Endothelial cell of umbilical vein (primary cell): ENCODE measurements at regions not wholly inside any gene's neighbourhood (a gene's known extent, or its start where the extent isn't known, plus 50 kb on each side); places are given as distances from the start of the nearest gene placed in this dataset.

Experiments used
- BruUV-seq: library from RNA; stranded (reverse); fragments of 400-500 nt; replicated peaks from 2 replicates; lab custom pipeline; 2021; lab: Mats Ljungman, UMichigan
- CTCF ChIA-PET: fragments of 300-600, 350-600 bp; sonication (Branson Sonifier 250); formaldehyde crosslinking; loops from one replicate; lab custom pipeline; 2021; ENCODE audit warnings: antibody characterized with exemption, inconsistent platforms; lab: Charles Lee
- POLR2A ChIA-PET: fragments of 300-600, 350-600 bp; sonication (Branson Sonifier 250); formaldehyde crosslinking; loops from one replicate; lab custom pipeline; 2021; ENCODE audit warnings: antibody characterized with exemption, inconsistent platforms; lab: Charles Lee
- DNase-seq: peaks from one replicate; pipeline ENCODE4 v3.0.0-alpha.2; 2011; ENCODE audit warnings: low read depth, low spot score
- FAIRE-seq: peaks from 2 replicates; lab custom pipeline; 2011; peaks lifted over from hg19 to GRCh38; lab: Jason Lieb, UNC
- H2AFZ ChIP-seq: 2 replicates; pipeline ENCODE4 v1.6.0; 2012; ENCODE audit warnings: low read depth, low read length, control low read depth, inconsistent platforms
- H3K27ac ChIP-seq: 2 replicates; pipeline ENCODE4 v1.5.1; 2011; ENCODE audit warnings: low read depth, mild to moderate bottlenecking, control low read depth, low read length, moderate library complexity; ENCODE audit not compliant: insufficient read depth
- H3K27me3 ChIP-seq, 2 experiments: 2 replicates each; pipeline versions ENCODE4 v1.6.0 to v1.6.1; 2011; ENCODE audit warnings: low read length in 2 of 2, mixed read lengths in 1 of 2; ENCODE audit not compliant: control insufficient read depth in 2 of 2, insufficient read depth in 2 of 2
- H3K36me3 ChIP-seq, 2 experiments: 2 replicates in 1 of 2; 3 replicates in 1 of 2; pipeline ENCODE4 v1.5.1; 2011; ENCODE audit warnings: low read length in 2 of 2, mild to moderate bottlenecking in 1 of 2, moderate library complexity in 1 of 2; ENCODE audit not compliant: control insufficient read depth in 2 of 2, insufficient read depth in 2 of 2; ENCODE audit errors: extremely low read depth in 1 of 2
- H3K4me1 ChIP-seq: 3 replicates; pipeline ENCODE4 v1.5.1; 2011; ENCODE audit warnings: mild to moderate bottlenecking, low read length; ENCODE audit not compliant: control insufficient read depth, insufficient read depth; ENCODE audit errors: extremely low read depth
- H3K4me2 ChIP-seq: 2 replicates; pipeline ENCODE4 v1.6.1; 2011; ENCODE audit warnings: low read length, control low read depth, mixed read lengths; ENCODE audit not compliant: insufficient read depth
- H3K4me3 ChIP-seq, 3 experiments: fragments of 200-600 bp in 1 of 3; sonication (generic), shearing (Covaris generic) in 1 of 3; replicated peaks in 1 of 3; 2 replicates each; pipeline ENCODE4 v1.5.1; 2011 to 2016; ENCODE audit warnings: control low read depth in 3 of 3, low read length in 3 of 3, mild to moderate bottlenecking in 2 of 3, inconsistent platforms in 1 of 3, low read depth in 1 of 3, moderate library complexity in 1 of 3; ENCODE audit not compliant: insufficient read depth in 1 of 3
- H3K79me2 ChIP-seq: 2 replicates; pipeline ENCODE4 v1.6.0; 2012; ENCODE audit warnings: low read length, inconsistent platforms; ENCODE audit not compliant: control insufficient read depth, insufficient read depth
- H3K9ac ChIP-seq: replicated peaks from 2 replicates; pipeline ENCODE3; 2011; ENCODE audit warnings: low read length, control low read depth; ENCODE audit not compliant: insufficient read depth; ENCODE audit errors: extremely low read depth
- H3K9me1 ChIP-seq: replicated peaks from 3 replicates; pipeline ENCODE4 v1.6.0; 2011; ENCODE audit warnings: mild to moderate bottlenecking, low read length; ENCODE audit not compliant: control insufficient read depth, insufficient read depth; ENCODE audit errors: extremely low read depth
- H3K9me3 ChIP-seq: replicated peaks from 2 replicates; pipeline ENCODE4 v1.5.1; 2012; ENCODE audit warnings: low read length, inconsistent platforms; ENCODE audit not compliant: control insufficient read depth, insufficient read depth
- H4K20me1 ChIP-seq: replicated peaks from 2 replicates; pipeline ENCODE3; 2011; ENCODE audit warnings: mild to moderate bottlenecking, low read length; ENCODE audit not compliant: control insufficient read depth, insufficient read depth; ENCODE audit errors: extremely low read depth
- CTCF ChIP-seq, 2 donors: IDR thresholded peaks; 1 replicate in 1 of 2; 2 replicates in 1 of 2; pipeline ENCODE4 v1.5.1; 2011; ENCODE audit warnings: low read length in 2 of 2, mild to moderate bottlenecking in 2 of 2, moderate library complexity in 2 of 2, control low read depth in 1 of 2, inconsistent platforms in 1 of 2, low read depth in 1 of 2; ENCODE audit not compliant: insufficient read depth in 1 of 2; ENCODE audit errors: extremely low read depth in 1 of 2
- EZH2 ChIP-seq: IDR thresholded peaks from 2 replicates; pipeline ENCODE4 v1.6.1; 2012; ENCODE audit warnings: borderline replicate concordance, low read depth, mild to moderate bottlenecking, moderate library complexity, low read length, inconsistent platforms; ENCODE audit not compliant: severe bottlenecking
- FOS ChIP-seq: IDR thresholded peaks from 2 replicates; pipeline ENCODE4 v1.6.1; 2011; ENCODE audit warnings: mild to moderate bottlenecking, low read length, moderate library complexity, borderline replicate concordance; ENCODE audit not compliant: insufficient read depth
- GATA2 ChIP-seq: IDR thresholded peaks from 2 replicates; pipeline ENCODE4 v1.7.0; 2011; ENCODE audit warnings: low read depth, mild to moderate bottlenecking, moderate library complexity, mixed read lengths, low read length; ENCODE audit not compliant: insufficient read length, insufficient read depth
- JUN ChIP-seq: IDR thresholded peaks from 2 replicates; pipeline ENCODE4 v1.6.1; 2011; ENCODE audit warnings: borderline replicate concordance, low read depth; ENCODE audit not compliant: insufficient read length, insufficient read depth
- MAX ChIP-seq: IDR thresholded peaks from 2 replicates; pipeline ENCODE4 v1.6.1; 2011; ENCODE audit not compliant: insufficient read depth, insufficient read length
- MYC ChIP-seq: IDR thresholded peaks from one replicate; pipeline ENCODE4 v1.6.1; 2011; ENCODE audit warnings: mild to moderate bottlenecking, low read depth, low read length
- POLR2A ChIP-seq: IDR thresholded peaks from 2 replicates; pipeline ENCODE4 v1.6.1; 2012; ENCODE audit warnings: low read depth, mild to moderate bottlenecking, control low read depth, low read length
- POLR2AphosphoS5 ChIP-seq: IDR thresholded peaks from 2 replicates; pipeline ENCODE4 v1.6.1; 2012; ENCODE audit warnings: low read depth, mild to moderate bottlenecking, control low read depth, low read length, moderate library complexity; ENCODE audit not compliant: insufficient read depth
- dilution Hi-C: fragments of 300-500 bp; cut with MboI; formaldehyde crosslinking; loops from one replicate; pipeline ENCODE4 v1.15.0; 2019; ENCODE audit warnings: low sequenced_read_pairs; ENCODE audit not compliant: extremely low pct_ligation_motif_present
- intact Hi-C: fragments of 100-400 bp; cut with micrococcal nuclease; formaldehyde crosslinking; loops from one replicate; pipeline ENCODE4 v1.10.0; 2022

- dilution Hi-C loops, result no loop called here
- H4K20me1 ChIP-seq, result no peaks in the 10 kb centered on the region
- CTCF ChIA-PET, result interaction anchor here (1.0 kb wide), 1 partner anchor 12 kb away, joined by 7 read pairs; no protein-coding TSS in a partner anchor
Measured at GRCh38 chr4:132062611-132063239, 1086.4 kb upstream of the PCDH10 start.

More at GRCh38 chr4:132062611-132063239, 1086.4 kb upstream of the PCDH10 start:
- H3K9me1 ChIP-seq, result no peaks in the 10 kb centered on the region
- TF ChIP-seq MYC (no peak), POLR2A (no peak), MAX (no peak), POLR2AphosphoS5 (no peak), GATA2 (no peak), CTCF (IDR thresholded peaks at IDR 0.05; ENCODE audit: extremely low read depth in 1 of 2, insufficient read depth in 1 of 2, low read depth in 1 of 2, low read length in 2 of 2) (no peak), EZH2 (no peak), FOS (no peak), JUN (no peak)
- H3K36me3 ChIP-seq, result no peaks in the 10 kb centered on the region
- FAIRE-seq (no peak), DNase-seq (no peak)
- no peak overlapping the region for H3K4me3 ChIP-seq
- no peaks in the 10 kb centered on the region for H3K9me3 ChIP-seq
- no peaks in the 10 kb centered on the region for H3K27me3 ChIP-seq
- peaks cover 15% of the 10 kb centered on the region for H3K4me1 ChIP-seq
- no peak overlapping the region for H2AFZ ChIP-seq
- no peak overlapping the region for H3K4me2 ChIP-seq
- intact Hi-C loops, result no loop called here
- no TSS peak for BruUV-seq
- H3K9ac ChIP-seq, result no peak overlapping the region
- POLR2A ChIA-PET, result no interaction called here
- no peak overlapping the region for H3K27ac ChIP-seq
- H3K79me2 ChIP-seq, result no peaks in the 10 kb centered on the region
